Upper lobe of left lung (tissue), 4 donors: ENCODE measurements at regions not wholly inside any gene's neighbourhood (a gene's known extent, or its start where the extent isn't known, plus 50 kb on each side); places are given as distances from the start of the nearest gene placed in this dataset.

ENCODE experiments used
- POLR2AphosphoS5 ChIP-seq, 2 donors: sonication (generic); formaldehyde crosslinking; IDR thresholded peaks; one replicate each; pipeline ENCODE4 v1.5.1; 2017; ENCODE audit warnings: antibody characterized with exemption in 2 of 2
- TF ChIP-seq, protein P1 (sequence below), 6 experiments: fragments of 450-650 bp in 4 of 6; fragments of 200-600 bp in 2 of 6; sonication (generic) in 2 of 6; IDR thresholded peaks; one replicate each; pipeline ENCODE4 v1.5.1; 2016 to 2019; ENCODE audit warnings: antibody characterized with exemption in 6 of 6

DNA sequence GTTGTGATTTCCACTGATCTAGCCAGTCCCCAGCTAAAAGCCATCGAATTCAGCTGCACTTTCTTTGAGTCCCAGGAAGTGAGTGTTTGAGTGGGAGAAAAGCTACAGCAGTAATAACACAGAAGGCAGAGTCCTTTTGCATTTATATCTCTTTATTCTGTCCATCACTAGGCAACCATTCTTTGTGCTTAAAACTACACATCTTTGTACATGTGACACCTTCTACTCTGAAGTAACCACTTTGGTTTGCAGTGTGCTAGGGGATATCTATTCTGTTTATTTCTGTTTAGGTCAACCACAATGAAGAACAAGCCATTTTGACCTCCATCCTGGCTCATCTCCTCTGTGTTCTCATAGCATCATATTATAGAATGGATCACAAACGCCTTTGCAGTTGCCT is 226.0 kb upstream of the SERP2 start:
- TF ChIP-seq, protein P1, sequence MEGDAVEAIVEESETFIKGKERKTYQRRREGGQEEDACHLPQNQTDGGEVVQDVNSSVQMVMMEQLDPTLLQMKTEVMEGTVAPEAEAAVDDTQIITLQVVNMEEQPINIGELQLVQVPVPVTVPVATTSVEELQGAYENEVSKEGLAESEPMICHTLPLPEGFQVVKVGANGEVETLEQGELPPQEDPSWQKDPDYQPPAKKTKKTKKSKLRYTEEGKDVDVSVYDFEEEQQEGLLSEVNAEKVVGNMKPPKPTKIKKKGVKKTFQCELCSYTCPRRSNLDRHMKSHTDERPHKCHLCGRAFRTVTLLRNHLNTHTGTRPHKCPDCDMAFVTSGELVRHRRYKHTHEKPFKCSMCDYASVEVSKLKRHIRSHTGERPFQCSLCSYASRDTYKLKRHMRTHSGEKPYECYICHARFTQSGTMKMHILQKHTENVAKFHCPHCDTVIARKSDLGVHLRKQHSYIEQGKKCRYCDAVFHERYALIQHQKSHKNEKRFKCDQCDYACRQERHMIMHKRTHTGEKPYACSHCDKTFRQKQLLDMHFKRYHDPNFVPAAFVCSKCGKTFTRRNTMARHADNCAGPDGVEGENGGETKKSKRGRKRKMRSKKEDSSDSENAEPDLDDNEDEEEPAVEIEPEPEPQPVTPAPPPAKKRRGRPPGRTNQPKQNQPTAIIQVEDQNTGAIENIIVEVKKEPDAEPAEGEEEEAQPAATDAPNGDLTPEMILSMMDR (IDR thresholded peaks at IDR 0.05), result no peak
- no peak for TF ChIP-seq POLR2AphosphoS5 (IDR thresholded peaks at IDR 0.05)
